K562 (cell line): ENCODE measurements at regions not wholly inside any gene's neighbourhood (a gene's known extent, or its start where the extent isn't known, plus 50 kb on each side); places are given as distances from the start of the nearest gene placed in this dataset.

Source experiments
- ATAC-seq: fragments of 200-7000 bp; cut with Tn5 transposase; 3 replicates; pipeline ENCODE4 v1.9.1; 2020; ENCODE audit warnings: moderate library complexity
- BruUV-seq: library from RNA; stranded (reverse); fragments of 400-500 nt; replicated peaks from 2 replicates; lab custom pipeline; 2021; lab: Mats Ljungman, UMichigan
- CTCF ChIA-PET: fragments of 300-600 bp; formaldehyde crosslinking; extraction: SDS; loops from one replicate; lab custom pipeline; 2021; ENCODE audit warnings: low intra/inter-chr PET ratio; lab: Yijun Ruan, JAX
- POLR2A ChIA-PET: fragments of 300-600, 350-650 bp; sonication (Branson Sonifier 250); formaldehyde crosslinking; extraction: SDS; loops from one replicate; lab custom pipeline; 2021; ENCODE audit warnings: antibody characterized with exemption, inconsistent platforms; lab: Yijun Ruan, JAX
- DNase-seq, 4 experiments: peaks; one replicate each; pipeline versions ENCODE4 v3.0.0 to v3.0.0-alpha.2; 2011 to 2018; ENCODE audit warnings: low spot score in 3 of 4, mixed read lengths in 3 of 4; ENCODE audit errors: extremely low read depth in 1 of 4
- FAIRE-seq: peaks from 2 replicates; lab custom pipeline; 2011; peaks lifted over from hg19 to GRCh38; lab: Jason Lieb, UNC
- H2AFZ ChIP-seq: 2 replicates; pipeline ENCODE4 v1.6.0; 2011; ENCODE audit warnings: low read depth, low read length, control low read depth, inconsistent platforms
- H3K27ac ChIP-seq: fragments of 200-600 bp; 3 replicates; pipeline ENCODE4 v1.8.0; 2011; ENCODE audit warnings: low read depth, mild to moderate bottlenecking, control low read depth, inconsistent platforms, low read length, moderate library complexity, mixed read lengths; ENCODE audit errors: extremely low read depth
- H3K27me3 ChIP-seq, 2 experiments: fragments of 300-600 bp in 1 of 2; 2 replicates in 1 of 2; 3 replicates in 1 of 2; pipeline versions ENCODE4 v1.6.0 to v1.8.0; 2011; ENCODE audit warnings: inconsistent platforms in 2 of 2, low read length in 2 of 2, mild to moderate bottlenecking in 1 of 2, mixed read lengths in 1 of 2, moderate library complexity in 1 of 2; ENCODE audit not compliant: control insufficient read depth in 2 of 2, insufficient read depth in 2 of 2
- H3K36me3 ChIP-seq: fragments of 300-600 bp; 3 replicates; pipeline ENCODE4 v1.8.0; 2011; ENCODE audit warnings: mild to moderate bottlenecking, low read length, inconsistent platforms; ENCODE audit not compliant: control insufficient read depth, insufficient read depth
- H3K4me1 ChIP-seq, 2 experiments: fragments of 200-600 bp in 1 of 2; replicated peaks in 1 of 2; 2 replicates in 1 of 2; 3 replicates in 1 of 2; pipeline versions ENCODE4 v1.5.1 to v1.8.0; 2011; ENCODE audit warnings: inconsistent platforms in 2 of 2, low read length in 2 of 2, mild to moderate bottlenecking in 1 of 2, mixed read lengths in 1 of 2, moderate library complexity in 1 of 2; ENCODE audit not compliant: control insufficient read depth in 2 of 2, insufficient read depth in 2 of 2
- H3K4me2 ChIP-seq: 2 replicates; pipeline ENCODE4 v1.6.1; 2011; ENCODE audit warnings: low read length, control low read depth, inconsistent platforms, mixed read lengths; ENCODE audit not compliant: insufficient read depth
- H3K4me3 ChIP-seq: fragments of 200-600 bp; sonication (generic), shearing (Covaris generic); 2 replicates; pipeline ENCODE4 v1.5.1; 2016; ENCODE audit warnings: control low read depth, inconsistent platforms
- H3K79me2 ChIP-seq: fragments of 200-600 bp; 3 replicates; pipeline ENCODE4 v1.8.0; 2011; ENCODE audit warnings: low read length, inconsistent platforms; ENCODE audit not compliant: control insufficient read depth, insufficient read depth
- H3K9ac ChIP-seq, 2 experiments: 2 replicates each; pipeline versions ENCODE4 v1.6.0 to v1.6.1; 2011; ENCODE audit warnings: low read depth in 2 of 2, low read length in 2 of 2, control low read depth in 1 of 2, inconsistent platforms in 1 of 2, mild to moderate bottlenecking in 1 of 2, mixed read lengths in 1 of 2; ENCODE audit not compliant: insufficient read depth in 1 of 2
- H3K9me1 ChIP-seq: one replicate; pipeline ENCODE4 v1.6.0; 2011; ENCODE audit warnings: inconsistent platforms, mild to moderate bottlenecking, low read length, moderate library complexity; ENCODE audit not compliant: control insufficient read depth, insufficient read depth
- H3K9me3 ChIP-seq: replicated peaks from 2 replicates; pipeline ENCODE4 v1.5.1; 2011; ENCODE audit warnings: low read depth, low read length, inconsistent platforms; ENCODE audit not compliant: control insufficient read depth, insufficient read depth
- H4K20me1 ChIP-seq: replicated peaks from 2 replicates; pipeline ENCODE4 v1.6.1; 2011; ENCODE audit warnings: low read length, inconsistent platforms, mixed read lengths; ENCODE audit not compliant: control insufficient read depth, insufficient read depth
- BRD4 ChIP-seq: fragments of 200-600 bp; sonication (generic); IDR thresholded peaks from 2 replicates; pipeline ENCODE4 v1.6.1; 2017; ENCODE audit warnings: inconsistent platforms
- CHD4 ChIP-seq: fragments of 200-600 bp; sonication (generic); IDR thresholded peaks from 3 replicates; pipeline ENCODE4 v1.6.1; 2012; ENCODE audit warnings: low read depth, mild to moderate bottlenecking, mixed read lengths, low read length, inconsistent platforms; ENCODE audit not compliant: insufficient read depth, insufficient replicate concordance, poor library complexity, severe bottlenecking
- CXXC5 ChIP-seq: fragments of 250-450 bp; sonication (Bioruptor Pico); IDR thresholded peaks from 2 replicates; pipeline ENCODE4 v1.8.0; 2022; ENCODE audit warnings: inconsistent platforms, mild to moderate bottlenecking, moderate library complexity
- DDX20 ChIP-seq: fragments of 450-650 bp; IDR thresholded peaks from 2 replicates; pipeline ENCODE4 v1.6.1; 2016; ENCODE audit warnings: missing genetic modification characterization, low read depth, mild to moderate bottlenecking, missing compliant biosample characterization, moderate library complexity
- GABPB1 ChIP-seq: sonication (generic); formaldehyde crosslinking; IDR thresholded peaks from 2 replicates; pipeline ENCODE4 v1.8.0; 2022; ENCODE audit warnings: mild to moderate bottlenecking, missing genetic modification reagents
- GTF2A2 ChIP-seq: IDR thresholded peaks from 2 replicates; pipeline ENCODE4 v1.6.1; 2016; ENCODE audit warnings: mild to moderate bottlenecking, missing genetic modification characterization, missing compliant biosample characterization
- MCM5 ChIP-seq: fragments of 450-650 bp; IDR thresholded peaks from 2 replicates; pipeline ENCODE4 v1.6.1; 2016; ENCODE audit warnings: low read depth
- TEAD4 ChIP-seq, 2 experiments: sonication (generic) in 1 of 2; formaldehyde crosslinking in 1 of 2; IDR thresholded peaks; 2 replicates each; pipeline versions ENCODE4 v1.6.1 to v1.8.0; 2012 to 2022; ENCODE audit warnings: borderline replicate concordance in 1 of 2, inconsistent platforms in 1 of 2, low read length in 1 of 2, mild to moderate bottlenecking in 1 of 2, missing genetic modification reagents in 1 of 2
- THAP12 ChIP-seq: fragments of 250-450 bp; sonication (Bioruptor Pico); IDR thresholded peaks from 2 replicates; pipeline ENCODE4 v1.9.0; 2021; ENCODE audit warnings: mild to moderate bottlenecking, inconsistent platforms
- WHSC1 ChIP-seq: IDR thresholded peaks from one replicate; pipeline ENCODE4 v1.6.1; 2012; ENCODE audit warnings: low read length, control low read depth, inconsistent platforms
- ZFP1 ChIP-seq: fragments of 450-650 bp; formaldehyde crosslinking; IDR thresholded peaks from 2 replicates; pipeline ENCODE4 v1.4.0; 2020; ENCODE audit warnings: mild to moderate bottlenecking, mixed read lengths
- ZNF174 ChIP-seq: fragments of 250-450 bp; sonication (Bioruptor Pico); IDR thresholded peaks from 2 replicates; pipeline ENCODE4 v1.4.0; 2020; ENCODE audit warnings: mild to moderate bottlenecking
- ZNF316 ChIP-seq: fragments of 450-650 bp; IDR thresholded peaks from 2 replicates; pipeline ENCODE4 v1.6.1; 2016
- ZNF408 ChIP-seq: fragments of 250-450 bp; sonication (Bioruptor Pico); IDR thresholded peaks from 2 replicates; pipeline ENCODE4 v1.4.0; 2020; ENCODE audit warnings: low read depth, mild to moderate bottlenecking, moderate library complexity
- ZNF668 ChIP-seq: fragments of 250-450 bp; sonication (Bioruptor Pico); IDR thresholded peaks from 2 replicates; pipeline ENCODE4 v1.8.0; 2022; ENCODE audit warnings: mild to moderate bottlenecking, inconsistent platforms
- ZZZ3 ChIP-seq: fragments of 450-650 bp; IDR thresholded peaks from 2 replicates; pipeline ENCODE4 v1.6.1; 2016; ENCODE audit warnings: antibody characterized with exemption, mild to moderate bottlenecking, moderate library complexity
- WGBS: fragments of 100-300 bp; shearing (Covaris generic); methylation state at CpG from one replicate; pipeline ENCODE4 v1.1.6; 2016; ENCODE audit warnings: low coverage, mixed read lengths; ENCODE audit not compliant: insufficient coverage; ENCODE audit errors: missing lambda C conversion rate; 5-methylcytosine and 5-hydroxymethylcytosine counted together
- in situ Hi-C: fragments of 300-500 bp; cut with MboI; formaldehyde crosslinking; loops from 4 replicates; pipeline ENCODE4 v1.15.0; 2018; ENCODE audit warnings: inconsistent platforms, mixed read lengths
- intact Hi-C: fragments of 100-400 bp; cut with micrococcal nuclease; formaldehyde crosslinking; loops from 2 replicates; pipeline ENCODE4 v1.14.2; 2022
- TF ChIP-seq, protein P1 (sequence below), 2 experiments: fragments of 450-650 bp in 1 of 2; sonication (generic) in 1 of 2; formaldehyde crosslinking in 1 of 2; IDR thresholded peaks in 1 of 2; conservative IDR thresholded peaks in 1 of 2; 2 replicates each; pipeline versions ENCODE4 v1.6.1 to v1.8.1; 2016 to 2023; ENCODE audit warnings: mild to moderate bottlenecking in 2 of 2, moderate library complexity in 2 of 2, inconsistent platforms in 1 of 2, missing genetic modification reagents in 1 of 2

DNA sequence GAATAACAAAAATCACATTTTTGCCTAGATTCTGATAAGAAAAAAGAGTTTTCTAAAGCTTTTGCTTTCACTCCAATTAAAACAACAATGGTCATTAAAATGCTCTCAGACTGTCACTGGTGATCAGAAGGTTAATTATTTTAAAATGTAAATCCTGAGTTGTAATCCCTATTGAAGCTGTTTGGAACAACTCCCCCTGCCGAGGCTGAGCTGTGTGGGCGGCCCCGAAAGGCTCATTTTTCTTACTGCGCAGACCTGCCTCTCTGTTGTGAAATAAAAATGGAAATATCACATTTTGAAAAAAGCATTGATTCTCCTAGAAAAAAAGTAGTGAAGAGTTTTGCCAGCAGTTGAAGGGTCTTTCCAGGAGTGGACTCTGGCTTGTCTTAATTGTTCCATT is 174.8 kb upstream of the CDKN3 start:
- no TSS peak for BruUV-seq
- Histone ChIP-seq H3K4me3 (no peak overlapping the region), H3K79me2 (no peaks in the 10 kb centered on the region), H3K4me1 (no peaks in the 10 kb centered on the region), H3K27me3 (peaks cover 4 to 18% of the 10 kb centered on the region in 2 experiments; a peak in 3 of 5 replicates), H3K9ac (no peak overlapping the region), H4K20me1 (no peaks in the 10 kb centered on the region), H3K9me3 (no peaks in the 10 kb centered on the region), H2AFZ (no peak overlapping the region), H3K27ac (no peak overlapping the region), H3K9me1 (no peaks in the 10 kb centered on the region), H3K36me3 (no peaks in the 10 kb centered on the region), H3K4me2 (no peak overlapping the region)
- FAIRE-seq (no peak), DNase-seq (no peak), ATAC-seq (no peak)
- WGBS: 0% methylated on average over 4 of the region's 4 CpGs
- ChIA-PET POLR2A (no interaction called here), CTCF (no interaction called here)
- TF ChIP-seq BRD4 (no peak), ZNF174 (CRISPR knock-in tag) (no peak), TEAD4 (IDR thresholded peaks at IDR 0.05; ENCODE audit: low read length) (no peak), TEAD4 (CRISPR knock-in tag; IDR thresholded peaks at IDR 0.05; ENCODE audit: borderline replicate concordance) (no peak), ZFP1 (no peak), MCM5 (no peak), ZNF668 (CRISPR knock-in tag) (no peak), ZNF408 (CRISPR knock-in tag) (no peak), ZZZ3 (no peak), WHSC1 (no peak), GTF2A2 (tag) (no peak), DDX20 (tag) (no peak), ZNF316 (no peak), THAP12 (CRISPR knock-in tag) (no peak), CHD4 (no peak), CXXC5 (CRISPR knock-in tag) (no peak), GABPB1 (CRISPR knock-in tag) (no peak)
- TF ChIP-seq, protein P1, sequence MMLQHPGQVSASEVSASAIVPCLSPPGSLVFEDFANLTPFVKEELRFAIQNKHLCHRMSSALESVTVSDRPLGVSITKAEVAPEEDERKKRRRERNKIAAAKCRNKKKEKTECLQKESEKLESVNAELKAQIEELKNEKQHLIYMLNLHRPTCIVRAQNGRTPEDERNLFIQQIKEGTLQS (IDR thresholded peaks at IDR 0.05): no peak
- TF ChIP-seq, protein P1 (CRISPR knock-in tag; conservative IDR thresholded peaks at IDR 0.05): no peak
- intact Hi-C loops (no loop called here), in situ Hi-C loops (no loop called here)
